ENCODE measurements at regions not wholly inside any gene's neighbourhood (a gene's known extent, or its start where the extent isn't known, plus 50 kb on each side); places are given as distances from the start of the nearest gene placed in this dataset.

- Histone ChIP-seq H4K20me1 (ENCODE audit: insufficient read depth, low read length) (no peaks in the 10 kb centered on the region), H3K4me1 (ENCODE audit: insufficient read depth, low read length, poor library complexity, severe bottlenecking) (no peaks in the 10 kb centered on the region), H3K27ac (ENCODE audit: low read depth, low read length, poor library complexity, severe bottlenecking) (no peak overlapping the region), H3K9me3 (ENCODE audit: low read length) (no peaks in the 10 kb centered on the region), H3K4me2 (ENCODE audit: low read length) (no peak overlapping the region), H3K9me2 (ENCODE audit: insufficient read depth, low read length) (no peaks in the 10 kb centered on the region), H3K4me3 (ENCODE audit: low read depth, low read length, poor library complexity, severe bottlenecking) (no peak overlapping the region), H3K79me2 (ENCODE audit: insufficient read depth, low read depth, low read length) (no peaks in the 10 kb centered on the region), H3K36me3 (ENCODE audit: insufficient read depth, low read length) (no peaks in the 10 kb centered on the region), H2AFZ (ENCODE audit: low read length) (no peak overlapping the region)
- POLR2A ChIA-PET = no interaction called here
- CTCF ChIA-PET (ENCODE audit: unreplicated experiment) = no interaction called here
- intact Hi-C loops (cut with micrococcal nuclease; ENCODE audit: unreplicated experiment) = no loop called here
- TF ChIP-seq CTCF (conservative IDR thresholded peaks at IDR 0.05; ENCODE audit: low read length) (no peak), EZH2phosphoT487 (IDR thresholded peaks at IDR 0.05; ENCODE audit: borderline replicate concordance, low read depth, low read length) (no peak)
- no peak for DNase-seq (ENCODE audit: low spot score)
- BruUV-seq (replicated peaks) = no TSS peak
Measured at GRCh38 chr10:81218307-81218706, 656.7 kb upstream of the NRG3 start.

- intact Hi-C loops (cut with micrococcal nuclease; ENCODE audit: unreplicated experiment) = no loop called here
- Histone ChIP-seq H3K4me2 (ENCODE audit: low read length) (no peak overlapping the region), H3K36me3 (ENCODE audit: insufficient read depth, low read length) (no peaks in the 10 kb centered on the region), H3K4me1 (ENCODE audit: insufficient read depth, low read length, poor library complexity, severe bottlenecking) (no peaks in the 10 kb centered on the region), H3K4me3 (ENCODE audit: low read depth, low read length, poor library complexity, severe bottlenecking) (no peak overlapping the region), H2AFZ (ENCODE audit: low read length) (no peak overlapping the region), H3K79me2 (ENCODE audit: insufficient read depth, low read depth, low read length) (no peaks in the 10 kb centered on the region), H3K27ac (ENCODE audit: low read depth, low read length, poor library complexity, severe bottlenecking) (no peak overlapping the region), H3K9me2 (ENCODE audit: insufficient read depth, low read length) (no peaks in the 10 kb centered on the region), H3K9me3 (ENCODE audit: low read length) (no peaks in the 10 kb centered on the region), H4K20me1 (ENCODE audit: insufficient read depth, low read length) (no peaks in the 10 kb centered on the region)
- BruUV-seq (replicated peaks) = no TSS peak
- ChIA-PET POLR2A (no interaction called here), CTCF (ENCODE audit: unreplicated experiment) (no interaction called here)
- TF ChIP-seq CTCF (conservative IDR thresholded peaks at IDR 0.05; ENCODE audit: low read length) = no peak
- TF ChIP-seq EZH2phosphoT487 (IDR thresholded peaks at IDR 0.05; ENCODE audit: borderline replicate concordance, low read depth, low read length) = no peak
- DNase-seq (ENCODE audit: low spot score) = no peak
Measured at GRCh38 chr10:81219758-81220157, 655.2 kb upstream of the NRG3 start.

- H3K4me2 ChIP-seq (ENCODE audit: low read length) = no peak overlapping the region
- H3K79me2 ChIP-seq (ENCODE audit: insufficient read depth, low read depth, low read length) = no peaks in the 10 kb centered on the region
- CTCF ChIA-PET (ENCODE audit: unreplicated experiment) = no interaction called here
- H3K9me3 ChIP-seq (ENCODE audit: low read length) = no peaks in the 10 kb centered on the region
- H3K4me1 ChIP-seq (ENCODE audit: insufficient read depth, low read length, poor library complexity, severe bottlenecking) = no peaks in the 10 kb centered on the region
- no peaks in the 10 kb centered on the region for H3K36me3 ChIP-seq (ENCODE audit: insufficient read depth, low read length)
- H3K4me3 ChIP-seq (ENCODE audit: low read depth, low read length, poor library complexity, severe bottlenecking) = no peak overlapping the region
- no peaks in the 10 kb centered on the region for H4K20me1 ChIP-seq (ENCODE audit: insufficient read depth, low read length)
- no peak overlapping the region for H3K27ac ChIP-seq (ENCODE audit: low read depth, low read length, poor library complexity, severe bottlenecking)
- H3K9me2 ChIP-seq (ENCODE audit: insufficient read depth, low read length) = no peaks in the 10 kb centered on the region
- DNase-seq (ENCODE audit: low spot score) = no peak
- intact Hi-C loops (cut with micrococcal nuclease; ENCODE audit: unreplicated experiment) = no loop called here
- TF ChIP-seq EZH2phosphoT487 (IDR thresholded peaks at IDR 0.05; ENCODE audit: borderline replicate concordance, low read depth, low read length) (no peak), CTCF (conservative IDR thresholded peaks at IDR 0.05; ENCODE audit: low read length) (no peak)
- POLR2A ChIA-PET = no interaction called here
- H2AFZ ChIP-seq (ENCODE audit: low read length) = no peak overlapping the region
- no TSS peak for BruUV-seq (replicated peaks)
Measured at GRCh38 chr10:81248886-81249285, 626.1 kb upstream of the NRG3 start.

Data from OCI-LY7 (cell line).